ENCODE measurements at regions not wholly inside any gene's neighbourhood (a gene's known extent, or its start where the extent isn't known, plus 50 kb on each side); places are given as distances from the start of the nearest gene placed in this dataset.
A peak's percentile ranks its signal among the peaks of the same experiment; 100 is the strongest.

DNA sequence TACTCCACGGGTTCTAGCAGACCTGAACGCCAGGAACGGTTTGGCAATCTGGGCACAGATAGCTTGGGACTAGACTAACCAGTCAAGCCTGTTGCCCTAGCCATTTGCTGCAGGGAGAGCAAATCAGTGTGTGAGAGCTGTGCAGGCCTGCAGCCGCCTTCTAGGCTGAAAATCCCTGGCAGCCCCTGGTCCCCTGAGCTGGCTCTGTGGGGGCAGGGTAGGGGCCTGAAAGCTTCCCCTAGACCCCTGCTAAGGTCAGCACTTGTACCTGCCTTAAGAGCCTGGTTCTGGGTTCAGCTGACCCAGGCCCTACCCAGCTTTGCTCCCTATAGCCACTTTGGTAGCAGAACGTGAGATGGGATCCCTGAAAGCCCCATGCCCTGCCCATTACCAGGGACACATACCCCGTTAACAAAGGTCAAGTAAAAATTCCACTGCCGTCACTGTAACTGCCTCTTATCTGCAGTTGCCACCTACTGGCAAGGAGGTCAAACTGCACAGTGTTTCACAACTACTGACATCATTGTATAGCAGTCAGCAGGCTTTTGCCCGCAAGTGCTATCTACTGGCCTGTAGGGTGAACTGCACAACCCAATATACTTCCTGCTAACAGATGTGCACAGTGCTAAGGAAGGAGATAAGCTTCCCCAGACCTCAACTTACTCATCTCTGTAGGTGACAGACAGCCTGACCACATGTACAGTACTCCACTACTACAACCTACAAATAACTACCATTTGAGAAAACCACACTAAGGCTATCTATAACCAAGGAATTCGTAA, 95.1 kb upstream of the OLIG3 start:
- Histone ChIP-seq H3K79me2 (ENCODE audit: control insufficient read depth, insufficient read depth, low read length) (no peaks in the 10 kb centered on the region), H3K36me3 (ENCODE audit: control insufficient read depth, insufficient read depth, low read length) (no peaks in the 10 kb centered on the region), H3K4ac (ENCODE audit: low read depth, low read length) (no peak overlapping the region), H3K4me2 (ENCODE audit: low read length) (peak overlapping the region; percentile 7), H3K79me1 (ENCODE audit: low read length) (no peaks in the 10 kb centered on the region), H4K5ac (ENCODE audit: low read length) (no peak overlapping the region), H3K9ac (ENCODE audit: low read length) (no peak overlapping the region), H3K4me1 (ENCODE audit: control insufficient read depth, low read depth, low read length) (no peaks in the 10 kb centered on the region), H3K56ac (ENCODE audit: low read length) (peak overlapping the region; percentile 28), H4K8ac (ENCODE audit: low read depth, low read length) (no peak overlapping the region), H2BK15ac (replicated peaks; ENCODE audit: low read depth) (no peak overlapping the region), H3K23ac (ENCODE audit: low read length) (no peak overlapping the region), H3K27ac (ENCODE audit: low read depth, low read length) (no peak overlapping the region), H2BK5ac (ENCODE audit: low read length) (no peak overlapping the region), H2BK120ac (ENCODE audit: low read depth, low read length) (no peak overlapping the region), H3K27me3 (ENCODE audit: insufficient read depth, low read length, poor library complexity) (no peaks in the 10 kb centered on the region), H2AK5ac (ENCODE audit: low read length) (no peak overlapping the region), H3K18ac (ENCODE audit: low read length) (no peak overlapping the region), H3K4me3 (ENCODE audit: low read length) (no peak overlapping the region)
- no CpG with 5 or more reads among the region's 9 CpGs for WGBS (ENCODE audit: extremely low coverage, insufficient coverage, low lambda C conversion rate)
- peak; percentile 97 for DNase-seq

DNA sequence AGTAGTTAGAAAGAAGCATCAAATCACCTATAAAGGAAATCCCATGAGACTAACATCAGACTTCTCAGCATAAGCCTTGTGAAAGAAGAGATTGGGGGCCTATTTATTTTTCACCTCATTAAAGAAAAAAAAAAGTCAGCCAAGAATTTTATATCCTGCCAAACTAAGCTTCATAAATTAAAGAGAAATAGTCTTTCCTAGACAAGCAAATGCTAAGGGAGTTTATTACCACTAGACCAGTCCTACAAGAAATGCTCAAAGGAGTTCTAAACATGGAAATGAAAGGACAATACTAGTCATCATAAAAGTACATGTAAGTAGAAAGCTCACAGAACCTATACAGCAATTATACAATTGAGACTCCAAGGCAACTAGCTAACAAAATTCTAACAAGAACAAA, 96.5 kb upstream of the OLIG3 start:
- no peak overlapping the region for H3K56ac ChIP-seq (ENCODE audit: low read length)
- H3K4me1 ChIP-seq (ENCODE audit: control insufficient read depth, low read depth, low read length), result no peaks in the 10 kb centered on the region
- H3K79me2 ChIP-seq (ENCODE audit: control insufficient read depth, insufficient read depth, low read length), result no peaks in the 10 kb centered on the region
- no peak overlapping the region for H2AK5ac ChIP-seq (ENCODE audit: low read length)
- no peak overlapping the region for H3K23ac ChIP-seq (ENCODE audit: low read length)
- H2BK120ac ChIP-seq (ENCODE audit: low read depth, low read length), result no peak overlapping the region
- no peaks in the 10 kb centered on the region for H3K27me3 ChIP-seq (ENCODE audit: insufficient read depth, low read length, poor library complexity)
- H4K5ac ChIP-seq (ENCODE audit: low read length), result no peak overlapping the region
- no peak overlapping the region for H4K8ac ChIP-seq (ENCODE audit: low read depth, low read length)
- H3K9ac ChIP-seq (ENCODE audit: low read length), result no peak overlapping the region
- no peak overlapping the region for H3K27ac ChIP-seq (ENCODE audit: low read depth, low read length)
- H3K36me3 ChIP-seq (ENCODE audit: control insufficient read depth, insufficient read depth, low read length), result no peaks in the 10 kb centered on the region
- H2BK15ac ChIP-seq (replicated peaks; ENCODE audit: low read depth), result no peak overlapping the region
- no peak overlapping the region for H3K4me3 ChIP-seq (ENCODE audit: low read length)
- no peak overlapping the region for H3K18ac ChIP-seq (ENCODE audit: low read length)
- no peak overlapping the region for H2BK5ac ChIP-seq (ENCODE audit: low read length)
- H3K79me1 ChIP-seq (ENCODE audit: low read length), result no peaks in the 10 kb centered on the region
- no peak overlapping the region for H3K4ac ChIP-seq (ENCODE audit: low read depth, low read length)
- DNase-seq, result no peak
- no peak overlapping the region for H3K4me2 ChIP-seq (ENCODE audit: low read length)

DNA sequence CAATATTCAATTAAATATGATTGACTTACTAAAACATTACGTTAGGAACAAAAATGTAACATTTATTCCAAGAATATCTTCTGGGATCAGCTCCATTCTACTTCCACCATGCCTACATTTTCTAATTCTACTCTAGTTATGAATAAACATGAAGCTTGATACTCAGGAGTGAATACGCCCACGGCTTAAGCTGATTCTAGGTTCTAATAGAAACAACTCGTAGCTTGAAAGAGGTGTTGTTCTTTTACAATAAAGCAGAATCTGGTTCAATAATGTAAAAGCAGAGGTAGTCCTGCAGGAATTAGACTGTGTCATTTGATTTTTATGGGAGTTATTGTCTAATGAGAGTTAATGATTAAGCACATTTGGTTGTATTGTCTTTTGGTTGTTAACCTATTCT, 107.3 kb upstream of the OLIG3 start:
- no peak overlapping the region for H2AK5ac ChIP-seq (ENCODE audit: low read length)
- no peaks in the 10 kb centered on the region for H3K4me1 ChIP-seq (ENCODE audit: control insufficient read depth, low read depth, low read length)
- no peak overlapping the region for H3K27ac ChIP-seq (ENCODE audit: low read depth, low read length)
- no peak overlapping the region for H3K23ac ChIP-seq (ENCODE audit: low read length)
- H3K9ac ChIP-seq (ENCODE audit: low read length), result no peak overlapping the region
- no peak overlapping the region for H2BK120ac ChIP-seq (ENCODE audit: low read depth, low read length)
- no peak overlapping the region for H3K4me2 ChIP-seq (ENCODE audit: low read length)
- H4K8ac ChIP-seq (ENCODE audit: low read depth, low read length), result no peak overlapping the region
- H3K36me3 ChIP-seq (ENCODE audit: control insufficient read depth, insufficient read depth, low read length), result no peaks in the 10 kb centered on the region
- H3K18ac ChIP-seq (ENCODE audit: low read length), result no peak overlapping the region
- no peaks in the 10 kb centered on the region for H3K27me3 ChIP-seq (ENCODE audit: insufficient read depth, low read length, poor library complexity)
- WGBS (ENCODE audit: extremely low coverage, insufficient coverage, low lambda C conversion rate), result no CpG with 5 or more reads among the region's 4 CpGs
- H3K79me2 ChIP-seq (ENCODE audit: control insufficient read depth, insufficient read depth, low read length), result no peaks in the 10 kb centered on the region
- no peak overlapping the region for H4K5ac ChIP-seq (ENCODE audit: low read length)
- no peak overlapping the region for H2BK15ac ChIP-seq (replicated peaks; ENCODE audit: low read depth)
- no peaks in the 10 kb centered on the region for H3K79me1 ChIP-seq (ENCODE audit: low read length)
- H3K4ac ChIP-seq (ENCODE audit: low read depth, low read length), result no peak overlapping the region
- no peak overlapping the region for H2BK5ac ChIP-seq (ENCODE audit: low read length)
- no peak overlapping the region for H3K4me3 ChIP-seq (ENCODE audit: low read length)
- no peak overlapping the region for H3K56ac ChIP-seq (ENCODE audit: low read length)
- no peak for DNase-seq

DNA sequence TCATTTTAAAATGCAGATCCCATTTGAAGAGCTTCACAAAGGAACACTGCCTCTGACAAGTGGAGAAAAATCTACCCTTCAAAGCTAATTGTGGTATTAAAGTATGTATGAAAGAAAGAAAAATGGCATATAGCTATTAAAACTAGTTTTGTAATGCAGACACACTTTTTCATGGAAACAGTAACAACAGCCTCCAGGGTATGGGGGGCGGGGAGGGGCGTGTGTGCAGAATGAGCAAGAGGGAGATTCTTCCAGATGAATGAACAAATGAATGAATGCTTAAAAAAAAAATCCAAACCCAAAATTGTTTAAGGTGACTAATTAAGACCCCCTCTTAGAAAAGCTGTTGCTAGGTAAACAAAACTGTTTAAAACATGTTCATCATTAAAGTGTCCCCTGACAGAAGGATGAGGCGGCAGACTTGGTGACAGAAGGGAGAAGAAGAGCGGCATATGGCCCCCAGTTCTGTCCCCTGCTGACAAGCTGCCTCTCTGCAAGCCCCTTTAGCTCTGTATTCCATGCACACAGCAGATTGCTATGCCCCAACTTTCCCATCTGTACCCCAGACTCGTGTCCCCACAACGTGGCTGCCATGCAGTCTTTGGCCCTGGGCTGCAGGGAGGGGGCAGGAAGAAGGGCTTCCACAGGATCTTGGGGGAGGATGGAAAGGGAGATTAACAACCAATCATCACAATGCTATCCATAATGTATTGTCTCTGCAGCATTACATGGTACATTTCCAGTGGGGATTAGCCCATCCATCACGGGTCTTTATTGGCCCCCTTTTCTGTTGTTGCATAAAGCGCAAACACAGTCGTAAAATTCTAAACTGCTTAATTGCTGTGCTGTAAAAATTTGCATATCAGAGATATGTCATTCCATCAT, 108.4 kb upstream of the OLIG3 start:
- Histone ChIP-seq H3K18ac (ENCODE audit: low read length) (no peak overlapping the region), H2BK5ac (ENCODE audit: low read length) (no peak overlapping the region), H3K23ac (ENCODE audit: low read length) (no peak overlapping the region), H4K5ac (ENCODE audit: low read length) (no peak overlapping the region), H3K79me2 (ENCODE audit: control insufficient read depth, insufficient read depth, low read length) (no peaks in the 10 kb centered on the region), H3K4me2 (ENCODE audit: low read length) (no peak overlapping the region), H3K4ac (ENCODE audit: low read depth, low read length) (no peak overlapping the region), H3K27me3 (ENCODE audit: insufficient read depth, low read length, poor library complexity) (no peaks in the 10 kb centered on the region), H2BK15ac (replicated peaks; ENCODE audit: low read depth) (no peak overlapping the region), H3K4me1 (ENCODE audit: control insufficient read depth, low read depth, low read length) (no peaks in the 10 kb centered on the region), H3K27ac (ENCODE audit: low read depth, low read length) (no peak overlapping the region), H3K9ac (ENCODE audit: low read length) (no peak overlapping the region), H3K79me1 (ENCODE audit: low read length) (no peaks in the 10 kb centered on the region), H3K4me3 (ENCODE audit: low read length) (no peak overlapping the region), H2AK5ac (ENCODE audit: low read length) (no peak overlapping the region), H2BK120ac (ENCODE audit: low read depth, low read length) (no peak overlapping the region), H4K8ac (ENCODE audit: low read depth, low read length) (no peak overlapping the region), H3K56ac (ENCODE audit: low read length) (no peak overlapping the region), H3K36me3 (ENCODE audit: control insufficient read depth, insufficient read depth, low read length) (no peaks in the 10 kb centered on the region)
- no CpG with 5 or more reads among the region's 9 CpGs for WGBS (ENCODE audit: extremely low coverage, insufficient coverage, low lambda C conversion rate)
- DNase-seq, result no peak

DNA sequence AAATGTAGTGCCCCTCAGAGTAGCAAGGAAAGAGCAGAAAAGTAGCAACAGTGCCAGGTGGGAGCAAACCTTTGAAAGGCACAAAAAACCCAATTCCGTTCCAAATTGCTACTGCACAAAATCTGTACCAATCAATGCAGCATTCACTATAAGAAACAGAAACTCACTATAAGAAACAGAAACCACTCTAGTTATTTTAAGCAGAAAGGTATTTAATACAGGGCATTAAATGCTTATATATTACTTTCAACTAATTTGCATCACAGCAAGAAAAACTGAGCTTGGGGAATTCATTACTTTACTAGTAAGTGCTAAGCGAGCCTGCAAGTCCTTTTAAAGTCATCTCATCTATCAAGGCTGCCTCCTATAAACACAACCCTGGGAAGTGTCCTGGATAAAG, 116.5 kb upstream of the OLIG3 start:
- H3K23ac ChIP-seq (ENCODE audit: low read length), result no peak overlapping the region
- H3K36me3 ChIP-seq (ENCODE audit: control insufficient read depth, insufficient read depth, low read length), result no peaks in the 10 kb centered on the region
- H3K4ac ChIP-seq (ENCODE audit: low read depth, low read length), result no peak overlapping the region
- H3K27me3 ChIP-seq (ENCODE audit: insufficient read depth, low read length, poor library complexity), result no peaks in the 10 kb centered on the region
- H2BK5ac ChIP-seq (ENCODE audit: low read length), result no peak overlapping the region
- H3K4me1 ChIP-seq (ENCODE audit: control insufficient read depth, low read depth, low read length), result no peaks in the 10 kb centered on the region
- H3K79me1 ChIP-seq (ENCODE audit: low read length), result no peaks in the 10 kb centered on the region
- no peak for DNase-seq
- no peak overlapping the region for H2BK15ac ChIP-seq (replicated peaks; ENCODE audit: low read depth)
- no peaks in the 10 kb centered on the region for H3K79me2 ChIP-seq (ENCODE audit: control insufficient read depth, insufficient read depth, low read length)
- H3K4me3 ChIP-seq (ENCODE audit: low read length), result no peak overlapping the region
- H3K4me2 ChIP-seq (ENCODE audit: low read length), result no peak overlapping the region
- no peak overlapping the region for H2BK120ac ChIP-seq (ENCODE audit: low read depth, low read length)
- WGBS (ENCODE audit: extremely low coverage, insufficient coverage, low lambda C conversion rate), result no CpG with 5 or more reads among the region's 2 CpGs
- no peak overlapping the region for H4K8ac ChIP-seq (ENCODE audit: low read depth, low read length)
- H4K5ac ChIP-seq (ENCODE audit: low read length), result no peak overlapping the region
- H2AK5ac ChIP-seq (ENCODE audit: low read length), result no peak overlapping the region
- H3K27ac ChIP-seq (ENCODE audit: low read depth, low read length), result no peak overlapping the region
- H3K9ac ChIP-seq (ENCODE audit: low read length), result no peak overlapping the region
- H3K56ac ChIP-seq (ENCODE audit: low read length), result no peak overlapping the region
- H3K18ac ChIP-seq (ENCODE audit: low read length), result no peak overlapping the region

Measured in mesendoderm (in vitro differentiated cells).